GM21390 (cell line): ENCODE measurements at regions not wholly inside any gene's neighbourhood (a gene's known extent, or its start where the extent isn't known, plus 50 kb on each side); places are given as distances from the start of the nearest gene placed in this dataset.
A peak's percentile ranks its signal among the peaks of the same experiment; 100 is the strongest.
"Not testable (repeated sequence)": the region's sequence is repeated elsewhere in the genome, so short reads cannot be mapped to it uniquely, and the experiment has no call there.

Source experiments
- ATAC-seq: cut with Tn5 transposase; IDR thresholded peaks from one replicate; pipeline ENCODE4 v1.9.1; 2021; ENCODE audit not compliant: unreplicated experiment

DNA sequence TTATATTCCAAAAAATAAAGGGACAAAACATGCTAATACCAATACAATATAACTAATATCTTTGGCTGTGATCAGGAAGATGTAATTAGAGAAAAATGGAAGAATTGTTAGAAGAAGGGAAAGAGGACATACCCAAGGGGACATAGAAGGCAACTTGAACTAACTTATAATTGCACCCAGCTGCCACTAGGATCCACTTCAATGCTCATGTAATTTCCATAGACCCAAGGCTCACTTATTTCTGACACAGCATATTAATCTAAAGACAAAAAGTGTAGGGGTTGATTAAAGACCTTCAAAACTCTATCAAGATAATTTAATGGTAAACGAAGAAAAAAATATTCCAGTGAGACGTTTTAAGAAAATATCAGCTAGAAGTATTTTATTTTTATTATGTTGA is 396.0 kb upstream of the ADGRB3 start:
- ATAC-seq, result no peak

DNA sequence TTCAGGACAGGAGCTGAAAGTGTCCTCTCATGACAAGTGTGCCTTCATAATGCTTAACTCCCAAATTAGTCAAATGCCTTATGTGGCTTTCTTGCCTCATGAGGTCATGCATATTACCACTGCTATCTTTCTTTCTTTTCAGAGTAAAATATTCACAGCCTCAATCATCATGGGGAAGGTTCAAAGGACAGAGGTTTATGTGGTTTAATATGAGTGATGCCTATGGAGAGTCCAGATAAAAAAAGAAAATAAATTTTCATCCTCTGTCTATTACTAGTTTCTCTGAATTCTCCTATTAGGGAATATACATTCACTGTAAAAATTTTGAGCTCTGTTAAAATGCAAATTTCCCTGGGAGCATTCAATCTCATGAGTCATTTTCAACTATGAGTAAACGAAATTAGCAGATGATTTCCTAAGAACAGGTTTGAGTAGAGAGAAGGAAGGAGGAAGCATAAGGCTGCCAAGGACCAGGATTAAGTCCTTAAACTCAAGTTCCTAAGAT is 396.9 kb upstream of the ADGRB3 start:
- ATAC-seq, result peak; percentile 45

DNA sequence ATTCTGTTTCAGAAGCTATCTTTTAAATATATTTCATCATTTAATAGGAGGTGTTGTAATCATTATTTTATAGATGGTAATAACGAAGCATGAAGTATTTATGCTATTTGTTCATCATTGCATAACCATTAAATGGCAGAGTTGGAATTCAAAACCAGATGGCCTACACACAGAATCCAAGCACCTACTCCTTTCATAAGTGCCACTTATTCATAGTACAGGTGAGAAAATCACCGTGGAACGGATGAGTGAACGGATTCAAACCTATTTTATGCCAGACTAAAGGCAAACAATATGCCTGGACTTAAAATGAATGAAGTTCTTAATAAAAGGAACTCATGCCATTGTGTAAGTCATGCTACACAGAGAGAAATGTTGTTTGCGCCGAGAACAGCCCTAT is 397.9 kb upstream of the ADGRB3 start:
- no peak for ATAC-seq

DNA sequence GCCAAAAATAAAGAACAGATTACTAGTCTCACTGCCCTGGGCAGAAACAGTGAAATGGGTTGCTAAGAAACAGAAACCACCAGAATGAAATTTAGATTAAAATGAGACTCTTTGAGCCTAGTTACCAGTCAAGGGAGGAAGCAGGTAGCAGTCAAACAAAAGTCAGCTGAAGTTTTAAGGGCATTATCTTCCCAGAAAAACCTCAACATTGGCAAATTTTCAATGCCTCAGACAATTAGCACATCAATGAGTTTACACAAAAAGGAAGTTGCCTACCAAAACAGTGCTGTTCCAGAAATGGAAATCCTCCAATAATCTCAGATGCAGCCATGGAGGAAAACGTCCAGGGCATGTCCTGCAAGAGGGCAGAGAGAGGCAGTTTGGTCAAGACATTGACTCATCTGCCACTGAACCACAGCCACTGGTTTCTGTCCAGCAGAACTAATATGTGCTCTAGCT is 399.7 kb upstream of the ADGRB3 start:
- ATAC-seq, result peak; percentile 73

DNA sequence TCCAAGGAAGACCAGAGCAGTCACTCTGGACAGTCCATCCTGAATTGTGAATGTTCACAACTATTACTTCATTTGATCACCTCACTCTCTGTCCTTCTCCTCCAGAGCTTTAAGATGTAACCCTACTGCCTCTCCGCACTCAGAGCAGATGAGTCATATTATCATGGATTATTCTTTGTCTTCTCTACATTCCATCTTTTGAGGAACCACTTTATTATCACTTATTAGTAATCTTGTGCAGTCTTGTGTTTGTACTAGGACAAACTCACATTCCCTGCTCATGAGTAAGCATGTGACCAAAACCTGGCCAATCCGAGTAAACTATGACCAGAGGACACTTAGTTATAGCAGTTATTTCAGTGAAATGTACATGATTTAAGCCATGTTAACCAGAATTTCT is 401.5 kb upstream of the ADGRB3 start:
- ATAC-seq, result no peak

DNA sequence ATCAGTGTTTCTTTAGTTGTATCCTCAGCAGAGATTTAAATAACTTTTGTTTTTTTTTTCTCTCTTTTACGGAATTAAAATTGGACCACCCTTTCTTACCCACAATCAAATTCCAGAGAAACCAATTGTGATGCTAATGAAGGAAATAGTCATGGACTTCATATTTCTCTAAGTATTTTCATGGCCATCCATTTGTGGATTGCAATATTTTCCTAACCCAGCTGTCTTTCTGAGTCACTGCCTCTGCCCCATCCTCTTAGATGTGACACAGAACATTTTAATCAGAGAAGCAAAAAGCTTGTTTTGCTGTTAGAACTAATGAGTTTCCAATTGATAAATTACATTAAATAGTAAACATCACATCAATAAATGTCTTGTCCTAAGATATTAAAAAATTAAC is 405.5 kb upstream of the ADGRB3 start:
- ATAC-seq, result no peak

DNA sequence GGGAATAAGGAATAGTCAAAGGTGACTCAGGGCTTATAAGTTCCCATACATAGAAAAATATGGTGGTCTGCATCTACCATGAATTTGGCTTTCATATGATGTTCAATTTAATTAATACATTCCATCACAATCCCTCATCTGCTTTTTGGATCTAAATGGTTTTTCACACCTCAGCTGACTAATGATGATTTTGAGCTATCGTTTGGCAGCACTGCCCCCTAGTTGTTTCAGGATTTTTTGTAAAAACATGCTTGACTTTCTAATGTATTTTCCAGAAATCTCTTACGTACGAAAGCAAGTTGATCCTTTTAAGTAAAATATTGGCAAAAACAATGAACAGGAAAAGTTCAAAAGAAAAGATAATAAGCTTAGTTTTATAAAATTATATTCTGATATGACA is 408.6 kb upstream of the ADGRB3 start:
- ATAC-seq, result no peak

DNA sequence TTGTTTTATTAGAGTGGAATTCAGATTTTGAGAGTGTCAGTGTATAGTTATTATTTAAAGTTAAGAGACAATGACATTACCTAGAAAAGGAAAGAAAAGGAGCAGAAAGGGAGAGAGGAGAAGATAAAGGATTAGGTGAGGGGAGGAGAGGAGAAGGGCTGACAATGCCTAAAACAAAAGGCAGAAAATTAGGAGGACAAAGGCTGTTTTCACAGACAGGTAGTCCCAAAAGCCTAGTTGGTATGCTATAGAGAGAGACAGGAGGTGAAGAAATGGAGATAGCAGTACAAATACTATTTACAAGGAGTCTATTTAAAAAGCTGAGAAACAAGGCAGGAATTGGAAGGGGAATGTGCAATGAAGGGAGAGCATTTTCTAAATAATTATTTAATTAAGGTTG is 409.4 kb upstream of the ADGRB3 start:
- ATAC-seq, result no peak

DNA sequence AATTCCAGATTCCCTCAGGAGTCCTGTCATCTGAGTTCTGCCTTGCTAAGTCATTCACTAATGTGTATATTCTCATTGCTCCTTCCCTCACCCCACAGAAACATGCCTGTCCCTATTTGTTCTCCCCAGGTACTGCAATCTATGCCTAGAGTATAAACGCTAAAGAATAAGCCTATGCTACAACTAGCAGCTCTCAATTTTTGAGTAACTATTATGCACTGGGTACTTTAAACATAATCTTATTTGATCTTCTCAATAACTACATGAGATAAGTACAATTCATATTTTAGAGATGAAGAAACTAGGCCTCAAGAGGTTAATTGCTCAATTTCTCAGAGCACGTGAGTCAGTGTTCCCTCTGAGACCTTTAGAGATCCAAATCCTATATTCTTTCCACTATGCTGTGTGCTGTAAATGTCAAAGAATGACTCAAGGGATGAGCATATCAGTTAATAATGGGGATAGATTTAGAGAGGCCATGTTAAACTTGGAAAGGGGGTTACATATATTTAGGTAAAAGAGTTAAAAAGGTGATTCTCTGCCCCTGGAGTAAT is 423.8 kb upstream of the ADGRB3 start:
- ATAC-seq, result no peak

DNA sequence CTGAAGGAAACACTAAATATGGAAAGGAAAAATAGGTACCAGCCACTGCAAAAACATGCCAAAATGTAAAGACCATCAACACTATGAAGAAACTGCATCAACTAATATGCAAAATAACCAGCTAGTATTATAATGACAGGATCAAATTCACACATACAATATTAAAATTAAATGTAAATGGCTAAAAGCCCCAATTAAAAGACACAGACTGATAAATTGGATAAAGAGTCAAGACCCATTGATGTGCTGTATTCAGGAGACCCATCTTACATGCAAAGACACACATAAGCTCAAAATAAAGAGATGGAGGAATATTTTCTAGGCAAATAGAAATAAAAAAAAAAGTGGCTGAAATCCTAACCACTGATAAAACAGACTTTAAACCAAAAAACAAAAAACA is 427.5 kb upstream of the ADGRB3 start:
- ATAC-seq, result not testable (repeated sequence)

DNA sequence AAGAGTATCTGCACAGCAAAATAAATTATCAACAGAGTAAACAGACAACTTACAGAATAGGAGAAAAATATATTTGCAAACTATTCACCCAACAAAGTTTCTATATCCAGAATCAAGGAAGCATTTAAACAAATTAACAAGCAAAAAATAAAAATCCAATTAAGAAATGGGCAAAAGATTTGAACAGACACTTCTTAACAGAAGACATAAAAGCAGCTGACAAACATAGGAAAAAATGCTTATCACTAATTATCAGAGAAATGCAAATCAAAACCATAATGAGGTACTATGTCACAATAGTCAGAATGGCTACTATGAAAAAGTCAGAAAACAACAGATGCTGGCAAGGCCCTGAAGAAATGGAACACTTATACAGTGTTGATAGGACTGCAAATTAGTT is 434.2 kb upstream of the ADGRB3 start:
- ATAC-seq, result no peak

DNA sequence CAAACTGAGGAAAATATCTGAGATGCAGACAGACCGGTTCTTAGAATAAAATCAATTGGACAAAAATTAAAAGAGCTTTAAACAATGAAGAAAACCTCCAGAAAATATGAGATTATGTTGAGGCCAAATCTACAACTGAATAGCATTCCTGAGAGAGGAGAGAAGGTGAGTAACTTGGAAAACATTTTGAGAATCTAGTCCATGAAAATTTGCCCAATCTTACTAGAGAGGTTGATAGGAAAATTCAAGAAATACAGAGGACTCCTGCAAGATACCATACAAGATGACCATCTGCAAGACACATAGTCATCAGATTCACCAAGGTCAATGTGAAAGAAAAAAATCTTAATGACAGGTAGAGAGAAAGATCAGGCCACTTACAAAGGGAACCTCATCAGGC is 437.7 kb upstream of the ADGRB3 start:
- no peak for ATAC-seq

DNA sequence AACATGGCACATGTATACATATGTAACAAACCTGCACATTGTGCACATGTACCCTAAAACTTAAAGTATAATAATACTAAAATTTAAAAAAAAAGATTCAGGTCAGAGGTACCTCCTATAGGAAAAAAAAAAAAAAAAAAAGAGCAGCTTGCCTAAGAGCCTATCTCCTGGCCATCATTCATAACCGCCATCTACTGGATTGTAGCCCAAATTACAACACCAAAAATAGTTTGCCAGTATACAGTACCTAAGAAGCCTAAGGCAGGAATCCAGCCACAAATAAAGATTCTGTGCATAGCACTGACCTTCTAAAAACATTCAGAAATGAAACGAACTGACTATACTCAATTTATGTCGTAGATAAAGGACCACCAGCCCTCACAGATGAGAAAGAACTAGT is 438.4 kb upstream of the ADGRB3 start:
- ATAC-seq, result peak; percentile 76

DNA sequence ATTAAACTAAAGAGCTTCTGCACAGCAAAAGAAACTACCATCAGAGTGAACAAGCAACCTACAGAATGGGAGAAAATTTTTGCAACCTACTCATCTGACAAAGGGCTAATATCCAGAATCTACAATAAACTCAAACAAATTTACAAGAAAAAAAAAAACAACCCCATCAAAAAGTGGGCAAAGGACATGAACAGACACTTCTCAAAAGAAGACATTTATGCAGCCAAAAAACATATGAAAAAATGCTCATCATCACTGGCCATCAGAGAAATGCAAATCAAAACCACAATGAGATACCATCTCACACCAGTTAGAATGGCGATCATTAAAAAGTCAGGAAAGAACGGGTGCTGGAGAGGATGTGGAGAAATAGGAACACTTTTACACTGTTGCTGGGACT is 439.3 kb upstream of the ADGRB3 start:
- ATAC-seq, result not testable (repeated sequence)

DNA sequence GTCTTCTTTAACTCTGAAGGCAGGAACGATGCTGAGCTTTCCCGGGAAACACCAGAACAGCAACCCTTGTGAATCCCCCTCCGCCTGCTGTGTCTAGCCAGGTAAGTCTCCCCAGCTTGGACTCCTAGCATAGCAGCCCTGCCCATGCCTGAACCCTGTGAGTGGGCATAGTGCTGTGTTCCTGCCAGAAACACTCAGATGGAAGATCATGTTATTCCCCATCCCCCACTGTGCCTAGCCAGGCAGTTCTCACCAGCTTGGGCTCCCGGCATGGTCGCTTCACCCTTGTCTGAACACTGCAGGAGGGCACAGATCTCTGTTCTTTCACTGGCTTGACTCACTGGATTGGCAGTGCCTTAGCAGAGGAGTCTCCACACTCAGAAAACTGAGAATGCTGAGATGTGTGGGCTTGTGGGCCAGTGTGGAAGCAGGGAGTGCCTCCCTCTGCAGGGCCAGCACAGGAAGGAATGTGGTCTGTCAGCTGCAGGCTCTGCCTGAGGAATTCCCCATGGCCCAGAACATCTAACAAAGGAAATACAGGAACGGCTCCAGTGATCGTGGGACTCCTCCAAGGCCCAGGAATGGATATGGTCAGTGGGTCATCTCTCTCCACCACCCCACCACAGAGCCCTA is 440.1 kb upstream of the ADGRB3 start:
- no peak for ATAC-seq

DNA sequence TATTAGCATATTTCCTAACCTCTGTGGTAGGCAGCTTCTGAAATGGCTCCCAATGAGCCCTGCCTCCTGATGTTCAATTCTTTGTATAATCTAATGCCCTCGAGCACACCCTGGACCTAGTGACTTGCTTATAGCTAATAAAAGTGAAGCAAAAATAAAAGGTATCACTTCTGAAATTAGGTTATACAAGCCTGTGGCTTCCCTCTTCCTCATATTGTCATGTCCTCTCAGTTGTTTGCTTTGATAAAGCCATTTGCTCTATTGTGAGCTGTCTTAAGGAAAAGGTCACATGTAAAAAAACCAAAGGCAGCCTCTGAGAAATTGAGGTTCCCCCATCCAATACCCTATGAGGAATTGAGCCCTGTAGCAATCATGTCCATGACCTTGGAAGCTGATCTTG is 442.1 kb upstream of the ADGRB3 start:
- no peak for ATAC-seq

DNA sequence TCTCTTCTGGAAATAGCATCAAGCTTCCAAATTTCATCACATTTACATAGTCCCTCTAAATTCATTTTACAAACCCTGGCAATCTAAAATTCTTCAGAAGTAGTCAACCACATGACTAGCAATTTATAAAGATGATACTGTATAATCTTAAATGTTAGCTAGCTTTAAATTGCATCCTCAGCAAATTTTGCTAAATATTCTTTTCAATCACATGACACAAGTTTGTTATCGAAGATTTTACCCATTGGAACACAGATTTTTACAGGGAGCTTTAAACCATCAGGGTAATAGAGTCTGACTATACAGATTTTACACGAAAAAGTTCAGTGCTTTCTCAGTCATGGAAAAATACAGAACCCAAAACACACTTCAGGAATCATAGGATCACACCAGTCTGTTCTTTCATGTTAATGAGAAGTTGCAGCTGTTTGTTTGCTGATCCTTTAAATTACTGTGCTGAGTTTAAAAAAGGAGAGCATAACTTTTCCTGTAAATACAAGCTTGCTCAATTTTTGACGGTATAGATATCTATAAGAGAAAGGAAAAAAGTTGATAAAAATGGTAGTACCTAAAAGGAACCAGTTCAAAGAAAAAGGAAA is 445.8 kb upstream of the ADGRB3 start:
- no peak for ATAC-seq

DNA sequence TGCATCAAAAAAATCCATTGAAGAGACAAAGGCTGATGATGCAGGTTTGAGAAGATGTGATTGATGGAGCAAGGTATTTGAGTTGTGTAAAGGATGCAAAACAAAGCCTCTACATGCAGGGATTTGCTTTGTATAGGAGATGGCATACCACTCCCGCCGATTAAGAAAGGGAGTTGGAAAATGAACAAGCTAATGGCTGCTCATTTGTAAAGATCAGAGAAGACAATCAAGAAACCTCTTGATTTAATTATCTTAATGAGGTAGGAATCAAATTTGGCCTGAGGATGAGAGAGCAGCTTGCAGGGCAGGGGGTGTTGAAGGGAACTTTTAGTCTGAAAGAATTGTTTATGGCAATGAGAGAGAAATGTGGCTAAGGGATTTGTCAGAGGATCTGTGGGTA is 448.2 kb upstream of the ADGRB3 start:
- no peak for ATAC-seq

DNA sequence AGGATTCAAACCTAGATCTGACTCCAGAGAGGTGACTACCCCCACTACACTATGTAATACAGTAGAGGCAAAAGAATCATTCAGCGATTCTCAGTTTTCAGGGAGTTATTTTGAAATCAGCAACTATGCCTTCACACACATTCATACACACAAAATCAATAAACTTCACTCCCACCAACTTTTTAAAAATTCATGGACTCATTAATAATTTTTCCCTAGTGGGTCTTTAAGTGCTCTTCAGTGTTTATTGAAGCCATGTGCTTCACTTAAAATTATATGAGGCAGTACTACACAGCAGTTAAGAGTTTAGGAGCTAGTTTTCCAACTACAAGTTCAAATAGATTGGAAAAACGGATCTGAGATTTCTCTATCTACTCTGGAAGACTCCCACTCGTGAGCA is 452.7 kb upstream of the ADGRB3 start:
- ATAC-seq, result no peak

DNA sequence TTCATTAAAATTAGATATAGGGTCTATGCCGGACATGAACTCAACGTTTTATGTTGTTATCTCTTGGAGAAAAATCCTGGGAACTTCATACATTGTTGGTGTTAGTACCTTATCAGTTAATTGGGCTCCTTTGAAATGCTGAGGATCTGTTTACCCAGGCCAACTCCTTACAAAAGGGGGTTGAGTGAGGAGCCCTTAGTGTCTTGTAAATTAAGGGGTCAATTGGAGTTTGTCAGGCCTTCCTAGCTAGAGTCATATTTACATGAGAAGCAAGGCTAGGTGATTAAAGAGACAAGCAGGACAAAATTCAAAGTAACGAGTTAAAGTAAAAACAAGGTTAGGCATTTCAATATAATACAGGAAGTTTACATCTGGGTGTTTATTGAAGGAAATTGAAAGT is 454.1 kb upstream of the ADGRB3 start:
- not testable (repeated sequence) for ATAC-seq

DNA sequence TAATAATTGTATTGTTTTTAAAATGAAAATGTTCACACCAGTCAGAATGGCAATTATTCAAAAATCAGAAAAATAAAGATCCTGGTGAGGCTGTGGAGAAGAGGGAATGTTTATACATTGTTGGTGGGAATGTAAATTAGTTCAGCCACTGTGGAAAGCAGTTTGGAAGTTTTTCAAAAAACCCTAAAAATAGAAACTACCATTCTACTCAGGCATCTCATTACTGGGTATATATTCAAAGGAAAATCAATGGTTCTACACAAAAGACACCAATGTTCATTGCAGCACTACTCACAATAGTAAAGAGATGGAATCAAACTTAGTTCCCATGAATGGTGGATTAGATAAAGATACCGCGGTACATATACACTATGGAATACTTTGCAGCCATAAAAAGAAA is 461.5 kb upstream of the ADGRB3 start:
- no peak for ATAC-seq

DNA sequence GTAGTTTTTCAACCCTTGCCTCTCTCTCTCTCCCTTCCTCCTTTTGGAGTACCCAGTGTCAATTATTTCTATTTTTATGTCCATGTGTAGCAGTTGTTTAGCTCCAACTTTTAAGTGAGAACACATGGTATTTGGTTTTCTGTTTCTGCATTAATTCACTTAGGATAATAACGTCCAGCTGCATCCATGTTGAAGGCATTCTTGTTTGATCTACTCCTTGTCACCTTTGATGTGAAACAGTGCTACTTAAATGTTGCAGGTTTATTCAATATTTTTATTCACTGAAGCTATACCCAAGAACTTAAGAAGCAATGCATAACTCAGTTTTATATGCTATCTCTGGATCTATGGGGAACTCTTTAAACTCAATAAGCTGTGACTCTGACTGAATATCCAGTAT is 465.2 kb upstream of the ADGRB3 start:
- ATAC-seq, result no peak

DNA sequence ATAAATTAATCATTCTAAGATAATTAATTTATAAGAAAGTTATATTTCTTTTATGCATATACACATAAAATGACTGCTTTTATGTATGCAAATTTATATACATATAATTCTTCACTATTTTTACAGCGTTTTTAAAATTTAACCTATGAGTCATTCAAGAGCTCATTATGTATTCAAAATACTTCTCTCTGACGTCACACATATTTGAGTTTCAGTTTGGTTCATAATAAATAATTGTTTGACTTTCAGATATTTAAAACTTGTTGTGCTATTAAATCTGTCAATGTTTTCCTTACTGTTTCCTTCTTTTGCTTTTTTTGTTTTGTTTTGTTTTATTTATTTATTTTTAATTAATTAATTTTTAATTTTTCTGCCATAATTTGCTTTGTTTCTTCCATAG is 467.5 kb upstream of the ADGRB3 start:
- no peak for ATAC-seq
